ENCODE measurements at regions not wholly inside any gene's neighbourhood (a gene's known extent, or its start where the extent isn't known, plus 50 kb on each side); places are given as distances from the start of the nearest gene placed in this dataset.
"Not testable (repeated sequence)": the region's sequence is repeated elsewhere in the genome, so short reads cannot be mapped to it uniquely, and the experiment has no call there.

DNA sequence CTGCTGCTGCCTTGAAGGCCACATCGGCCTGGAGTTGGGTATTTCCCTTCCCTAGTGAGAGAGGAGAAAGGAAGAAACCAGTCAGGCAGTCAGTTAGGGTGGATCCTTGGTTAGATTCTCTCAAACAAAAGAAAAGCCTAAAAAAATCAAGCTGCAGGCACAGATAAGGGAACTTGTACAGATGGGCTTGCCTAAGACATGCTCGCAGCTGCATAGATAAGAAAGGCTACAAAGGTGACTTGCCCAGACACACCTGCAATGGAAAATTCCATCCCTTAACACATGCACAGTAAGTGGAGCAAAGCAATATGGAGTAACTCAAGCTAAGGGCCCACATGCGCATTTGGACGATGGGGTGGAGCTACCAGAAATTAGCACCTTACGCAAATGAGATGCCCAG lies 199.7 kb upstream of the ARPP21 start:
- H3K36me3 Mint-ChIP-seq (ENCODE audit: low read depth): no peaks in the 10 kb centered on the region
- no peak overlapping the region for H3K4me3 Mint-ChIP-seq
- TF ChIP-seq, protein P1, sequence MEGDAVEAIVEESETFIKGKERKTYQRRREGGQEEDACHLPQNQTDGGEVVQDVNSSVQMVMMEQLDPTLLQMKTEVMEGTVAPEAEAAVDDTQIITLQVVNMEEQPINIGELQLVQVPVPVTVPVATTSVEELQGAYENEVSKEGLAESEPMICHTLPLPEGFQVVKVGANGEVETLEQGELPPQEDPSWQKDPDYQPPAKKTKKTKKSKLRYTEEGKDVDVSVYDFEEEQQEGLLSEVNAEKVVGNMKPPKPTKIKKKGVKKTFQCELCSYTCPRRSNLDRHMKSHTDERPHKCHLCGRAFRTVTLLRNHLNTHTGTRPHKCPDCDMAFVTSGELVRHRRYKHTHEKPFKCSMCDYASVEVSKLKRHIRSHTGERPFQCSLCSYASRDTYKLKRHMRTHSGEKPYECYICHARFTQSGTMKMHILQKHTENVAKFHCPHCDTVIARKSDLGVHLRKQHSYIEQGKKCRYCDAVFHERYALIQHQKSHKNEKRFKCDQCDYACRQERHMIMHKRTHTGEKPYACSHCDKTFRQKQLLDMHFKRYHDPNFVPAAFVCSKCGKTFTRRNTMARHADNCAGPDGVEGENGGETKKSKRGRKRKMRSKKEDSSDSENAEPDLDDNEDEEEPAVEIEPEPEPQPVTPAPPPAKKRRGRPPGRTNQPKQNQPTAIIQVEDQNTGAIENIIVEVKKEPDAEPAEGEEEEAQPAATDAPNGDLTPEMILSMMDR (IDR thresholded peaks at IDR 0.05): no peak
- H3K27ac Mint-ChIP-seq: no peak overlapping the region
- no peaks in the 10 kb centered on the region for H3K27me3 Mint-ChIP-seq (ENCODE audit: insufficient read depth)
- H3K9me3 Mint-ChIP-seq: peaks cover 42% of the 10 kb centered on the region
- H3K4me1 Mint-ChIP-seq (ENCODE audit: low read depth): no peaks in the 10 kb centered on the region
- no peak for DNase-seq

DNA sequence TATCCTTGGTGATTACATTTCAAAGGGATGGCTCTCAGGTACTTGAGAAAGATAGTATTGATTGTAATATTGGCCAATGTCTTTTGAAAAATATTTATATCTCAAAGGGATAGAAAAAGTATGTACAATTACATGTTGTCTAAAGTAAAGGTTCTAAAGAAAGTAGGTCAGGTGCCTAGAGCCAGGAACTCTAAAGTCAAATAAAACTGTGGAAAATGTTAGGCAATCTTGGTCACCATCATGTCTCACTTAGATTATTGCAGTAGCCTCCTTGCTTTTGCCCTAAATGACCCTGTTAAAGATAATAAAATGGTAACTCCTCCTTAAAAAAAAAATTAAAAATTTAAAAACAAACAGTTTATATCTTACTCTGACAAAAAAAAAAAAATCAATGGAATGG lies 198.5 kb upstream of the ARPP21 start:
- Mint-ChIP-seq H3K36me3 (ENCODE audit: low read depth) (no peaks in the 10 kb centered on the region), H3K4me1 (ENCODE audit: low read depth) (no peaks in the 10 kb centered on the region), H3K9me3 (peaks cover 42% of the 10 kb centered on the region), H3K27ac (no peak overlapping the region), H3K27me3 (ENCODE audit: insufficient read depth) (no peaks in the 10 kb centered on the region; the same call in 1 of the 2 replicates), H3K4me3 (no peak overlapping the region)
- no peak for DNase-seq
- TF ChIP-seq, protein P1 (IDR thresholded peaks at IDR 0.05): no peak

DNA sequence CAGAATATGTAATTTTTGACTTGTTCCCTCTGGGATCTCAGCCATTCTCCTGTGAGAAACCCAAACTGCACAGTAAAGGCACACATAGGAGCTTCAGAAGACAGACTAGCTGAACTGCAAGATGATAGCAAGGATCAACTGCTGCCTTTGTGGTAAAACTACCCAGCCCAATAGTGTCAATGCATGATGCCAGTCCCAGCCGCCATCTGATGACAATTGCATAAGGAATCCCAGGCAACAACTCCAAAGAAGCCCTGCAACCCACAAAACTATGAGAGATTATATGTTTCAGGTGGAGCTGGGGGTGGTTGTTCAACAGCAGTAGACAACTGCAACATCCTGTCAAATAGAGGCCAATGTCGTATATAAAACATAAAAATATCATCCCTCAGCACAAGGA lies 192.4 kb upstream of the ARPP21 start:
- TF ChIP-seq, protein P1 (IDR thresholded peaks at IDR 0.05): no peak
- Mint-ChIP-seq H3K27me3 (ENCODE audit: insufficient read depth) (no peaks in the 10 kb centered on the region; the same call in 1 of the 2 replicates), H3K36me3 (ENCODE audit: low read depth) (no peaks in the 10 kb centered on the region), H3K4me1 (ENCODE audit: low read depth) (no peaks in the 10 kb centered on the region), H3K9me3 (peaks cover 21% of the 10 kb centered on the region), H3K27ac (no peak overlapping the region), H3K4me3 (no peak overlapping the region)
- DNase-seq: no peak

DNA sequence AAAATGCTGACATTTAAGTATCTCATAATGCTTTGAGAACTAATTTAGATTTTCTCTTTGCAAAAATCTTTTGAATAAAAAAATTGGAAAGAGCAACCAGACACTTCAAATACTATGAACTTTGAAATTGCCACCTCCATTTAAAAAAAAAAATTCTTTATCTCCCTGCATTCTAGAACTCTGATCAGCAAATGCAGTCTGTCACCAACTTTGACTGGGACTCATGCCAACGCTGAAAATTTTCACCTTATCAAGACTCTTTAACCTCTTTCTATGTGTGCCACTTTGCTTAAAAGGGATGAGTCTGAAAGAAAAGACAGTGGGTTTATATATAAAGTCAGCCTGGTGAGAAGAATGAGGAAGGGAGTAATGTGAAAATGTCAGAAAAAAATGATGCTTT lies 191.2 kb upstream of the ARPP21 start:
- Mint-ChIP-seq H3K4me1 (ENCODE audit: low read depth) (no peaks in the 10 kb centered on the region), H3K9me3 (peaks cover 17% of the 10 kb centered on the region), H3K27me3 (ENCODE audit: insufficient read depth) (no peaks in the 10 kb centered on the region; the same call in 1 of the 2 replicates), H3K36me3 (ENCODE audit: low read depth) (no peaks in the 10 kb centered on the region), H3K27ac (no peak overlapping the region), H3K4me3 (no peak overlapping the region)
- DNase-seq: no peak
- TF ChIP-seq, protein P1 (IDR thresholded peaks at IDR 0.05): no peak

DNA sequence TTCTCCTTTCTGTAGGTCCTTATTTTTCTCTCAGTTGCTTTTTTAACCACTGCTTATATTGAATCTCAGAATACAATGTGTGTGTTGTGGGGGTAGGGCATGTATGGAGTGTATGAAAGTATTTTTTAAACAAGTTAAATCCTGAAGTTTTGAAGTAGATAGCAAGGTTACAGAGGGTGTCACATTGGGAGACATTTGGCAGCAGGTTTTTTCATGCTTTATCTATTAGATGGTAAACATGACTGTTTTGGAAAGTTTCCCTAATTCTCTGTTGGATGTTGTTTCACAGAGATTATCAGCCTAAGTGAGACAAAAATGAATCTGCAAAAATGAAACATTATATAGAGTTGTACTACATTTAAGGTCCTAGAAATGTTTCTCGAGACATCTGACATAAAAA lies 190.6 kb upstream of the ARPP21 start:
- Mint-ChIP-seq H3K27me3 (ENCODE audit: insufficient read depth) (no peaks in the 10 kb centered on the region; the same call in 1 of the 2 replicates), H3K36me3 (ENCODE audit: low read depth) (no peaks in the 10 kb centered on the region), H3K27ac (no peak overlapping the region), H3K4me1 (ENCODE audit: low read depth) (no peaks in the 10 kb centered on the region), H3K9me3 (peaks cover 21% of the 10 kb centered on the region), H3K4me3 (no peak overlapping the region)
- TF ChIP-seq, protein P1 (IDR thresholded peaks at IDR 0.05): no peak
- DNase-seq: no peak

DNA sequence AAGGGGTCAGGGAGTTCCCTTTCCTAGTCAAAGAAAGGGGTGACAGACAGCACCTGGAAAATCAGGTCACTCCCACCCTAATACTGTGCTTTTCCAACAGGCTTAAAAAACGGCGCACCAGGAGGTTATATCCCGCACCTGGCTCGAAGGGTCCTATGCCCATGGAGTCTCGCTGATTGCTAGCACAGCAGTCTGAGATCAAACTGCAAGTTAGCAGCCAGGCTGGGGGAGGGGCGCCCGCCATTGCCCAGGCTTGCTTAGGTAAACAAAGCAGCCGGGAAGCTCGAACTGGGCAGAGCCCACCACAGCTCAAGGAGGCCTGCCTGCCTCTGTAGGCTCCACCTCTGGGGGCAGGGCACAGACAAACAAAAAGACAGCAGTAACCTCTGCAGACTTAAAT lies 184.5 kb upstream of the ARPP21 start:
- DNase-seq; H3K4me1 Mint-ChIP-seq (ENCODE audit: low read depth); H3K27ac Mint-ChIP-seq; H3K27me3 Mint-ChIP-seq (ENCODE audit: insufficient read depth); H3K4me3 Mint-ChIP-seq: not testable (repeated sequence)
- peaks cover 13% of the 10 kb centered on the region; the same call in 1 of the 2 replicates for H3K36me3 Mint-ChIP-seq (ENCODE audit: low read depth)
- H3K9me3 Mint-ChIP-seq: peaks cover 19% of the 10 kb centered on the region
